Neural progenitor cell (in vitro differentiated cells): ENCODE measurements at regions not wholly inside any gene's neighbourhood (a gene's known extent, or its start where the extent isn't known, plus 50 kb on each side); places are given as distances from the start of the nearest gene placed in this dataset.
"Not testable (repeated sequence)": the region's sequence is repeated elsewhere in the genome, so short reads cannot be mapped to it uniquely, and the experiment has no call there.

Source experiments
- DNase-seq: peaks from one replicate; pipeline ENCODE4 v3.0.0-alpha.2; 2016; ENCODE audit warnings: low spot score
- H2AFZ ChIP-seq: fragments of 200-600 bp; sonication (generic); replicated peaks from 2 replicates; pipeline ENCODE4 v1.6.1; 2016; ENCODE audit warnings: antibody characterized with exemption
- H3F3A ChIP-seq: fragments of 200-600 bp; sonication (generic); 2 replicates; pipeline ENCODE4 v1.6.1; 2016; ENCODE audit warnings: antibody characterized with exemption, low read depth
- H3K27ac ChIP-seq: fragments of 200-600 bp; sonication (generic); 2 replicates; pipeline ENCODE4 v1.5.1; 2016; ENCODE audit warnings: mild to moderate bottlenecking
- H3K27me3 ChIP-seq: fragments of 200-600 bp; sonication (generic); 2 replicates; pipeline ENCODE4 v1.6.1; 2016; ENCODE audit warnings: mild to moderate bottlenecking, moderate library complexity
- H3K36me3 ChIP-seq: fragments of 200-600 bp; sonication (generic); 2 replicates; pipeline ENCODE4 v1.5.1; 2016
- H3K4me1 ChIP-seq: fragments of 200-600 bp; sonication (generic); 2 replicates; pipeline ENCODE4 v1.6.1; 2016; ENCODE audit warnings: mixed run types
- H3K4me2 ChIP-seq: fragments of 200-600 bp; sonication (generic); 2 replicates; pipeline ENCODE4 v1.6.1; 2016
- H3K4me3 ChIP-seq: fragments of 200-600 bp; sonication (generic); 2 replicates; pipeline ENCODE4 v1.5.1; 2016
- H3K79me2 ChIP-seq: fragments of 200-600 bp; sonication (generic); 2 replicates; pipeline ENCODE4 v1.6.1; 2016; ENCODE audit warnings: low read depth
- H3K9ac ChIP-seq: fragments of 200-600 bp; sonication (generic); 2 replicates; pipeline ENCODE4 v1.6.1; 2016
- H3K9me3 ChIP-seq: fragments of 200-600 bp; sonication (generic); 2 replicates; pipeline ENCODE4 v1.5.1; 2016; ENCODE audit warnings: low read depth
- H4K20me1 ChIP-seq: fragments of 200-600 bp; sonication (generic); 2 replicates; pipeline ENCODE4 v1.6.1; 2016; ENCODE audit warnings: low read depth
- H3K27ac Mint-ChIP-seq: 3 replicates; pipeline ENCODE4 v1.8.0; 2021; ENCODE audit warnings: mixed read lengths
- H3K27me3 Mint-ChIP-seq: 2 replicates; pipeline ENCODE4 v1.8.0; 2022; ENCODE audit warnings: low read depth, mild to moderate bottlenecking, inconsistent platforms, moderate library complexity, mixed read lengths; ENCODE audit not compliant: insufficient read depth
- H3K36me3 Mint-ChIP-seq: 3 replicates; pipeline ENCODE4 v1.8.0; 2021; ENCODE audit warnings: mixed read lengths
- H3K4me1 Mint-ChIP-seq: 3 replicates; pipeline ENCODE4 v1.8.0; 2021; ENCODE audit warnings: mixed read lengths
- H3K4me3 Mint-ChIP-seq: 3 replicates; pipeline ENCODE4 v1.8.0; 2021; ENCODE audit warnings: mild to moderate bottlenecking, moderate library complexity, mixed read lengths
- H3K9me3 Mint-ChIP-seq: 3 replicates; pipeline ENCODE4 v1.8.0; 2020; ENCODE audit warnings: mixed read lengths
- EZH2 ChIP-seq: fragments of 200-600 bp; sonication (generic); IDR thresholded peaks from 2 replicates; pipeline ENCODE4 v1.6.1; 2017; ENCODE audit warnings: antibody characterized with exemption, mild to moderate bottlenecking, moderate library complexity
- EZH2phosphoT487 ChIP-seq: fragments of 200-600 bp; sonication (generic); IDR thresholded peaks from 2 replicates; pipeline ENCODE4 v1.6.1; 2017; ENCODE audit warnings: antibody characterized with exemption
- TF ChIP-seq, protein P1 (sequence below): fragments of 200-600 bp; sonication (generic); IDR thresholded peaks from 2 replicates; pipeline ENCODE4 v1.5.1; 2017; ENCODE audit warnings: antibody characterized with exemption, mild to moderate bottlenecking

- Mint-ChIP-seq H3K36me3 (no peaks in the 10 kb centered on the region), H3K9me3 (peaks cover 11% of the 10 kb centered on the region), H3K4me1 (no peaks in the 10 kb centered on the region), H3K27ac (no peak overlapping the region), H3K27me3 (no peaks in the 10 kb centered on the region), H3K4me3 (no peak overlapping the region)
- DNase-seq, result no peak
- Histone ChIP-seq H3K27ac (no peak overlapping the region), H3K79me2 (no peaks in the 10 kb centered on the region), H3K36me3 (no peaks in the 10 kb centered on the region), H3K4me3 (no peak overlapping the region), H4K20me1 (no peaks in the 10 kb centered on the region), H3K9me3 (no peaks in the 10 kb centered on the region), H3K27me3 (no peaks in the 10 kb centered on the region), H3K4me1 (no peaks in the 10 kb centered on the region), H3F3A (no peaks in the 10 kb centered on the region), H2AFZ (no peak overlapping the region), H3K4me2 (no peak overlapping the region), H3K9ac (no peak overlapping the region)
- TF ChIP-seq EZH2 (no peak), EZH2phosphoT487 (no peak)
- TF ChIP-seq, protein P1, sequence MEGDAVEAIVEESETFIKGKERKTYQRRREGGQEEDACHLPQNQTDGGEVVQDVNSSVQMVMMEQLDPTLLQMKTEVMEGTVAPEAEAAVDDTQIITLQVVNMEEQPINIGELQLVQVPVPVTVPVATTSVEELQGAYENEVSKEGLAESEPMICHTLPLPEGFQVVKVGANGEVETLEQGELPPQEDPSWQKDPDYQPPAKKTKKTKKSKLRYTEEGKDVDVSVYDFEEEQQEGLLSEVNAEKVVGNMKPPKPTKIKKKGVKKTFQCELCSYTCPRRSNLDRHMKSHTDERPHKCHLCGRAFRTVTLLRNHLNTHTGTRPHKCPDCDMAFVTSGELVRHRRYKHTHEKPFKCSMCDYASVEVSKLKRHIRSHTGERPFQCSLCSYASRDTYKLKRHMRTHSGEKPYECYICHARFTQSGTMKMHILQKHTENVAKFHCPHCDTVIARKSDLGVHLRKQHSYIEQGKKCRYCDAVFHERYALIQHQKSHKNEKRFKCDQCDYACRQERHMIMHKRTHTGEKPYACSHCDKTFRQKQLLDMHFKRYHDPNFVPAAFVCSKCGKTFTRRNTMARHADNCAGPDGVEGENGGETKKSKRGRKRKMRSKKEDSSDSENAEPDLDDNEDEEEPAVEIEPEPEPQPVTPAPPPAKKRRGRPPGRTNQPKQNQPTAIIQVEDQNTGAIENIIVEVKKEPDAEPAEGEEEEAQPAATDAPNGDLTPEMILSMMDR, result no peak
These were observed 454.0 kb downstream of the DIRAS2 start for GRCh38 chr9:90188656-90189055.

- no peaks in the 10 kb centered on the region for H3F3A ChIP-seq
- no peak overlapping the region for H3K4me2 ChIP-seq
- TF ChIP-seq, protein P1, result no peak
- TF ChIP-seq EZH2, result no peak
- H3K27ac ChIP-seq, result no peak overlapping the region
- H2AFZ ChIP-seq, result no peak overlapping the region
- H3K9me3 Mint-ChIP-seq, result peaks cover 14% of the 10 kb centered on the region
- H3K4me1 ChIP-seq, result no peaks in the 10 kb centered on the region
- no peaks in the 10 kb centered on the region for H3K79me2 ChIP-seq
- H3K9ac ChIP-seq, result no peak overlapping the region
- H4K20me1 ChIP-seq, result no peaks in the 10 kb centered on the region
- DNase-seq, result no peak
- H3K27ac Mint-ChIP-seq, result no peak overlapping the region
- no peaks in the 10 kb centered on the region for H3K36me3 Mint-ChIP-seq
- H3K4me3 ChIP-seq, result no peak overlapping the region
- no peak overlapping the region for H3K4me3 Mint-ChIP-seq
- no peaks in the 10 kb centered on the region for H3K36me3 ChIP-seq
- no peaks in the 10 kb centered on the region for H3K27me3 Mint-ChIP-seq
- no peaks in the 10 kb centered on the region for H3K27me3 ChIP-seq
- no peaks in the 10 kb centered on the region for H3K9me3 ChIP-seq
- H3K4me1 Mint-ChIP-seq, result no peaks in the 10 kb centered on the region
These were observed 453.3 kb downstream of the DIRAS2 start for GRCh38 chr9:90189306-90189705.

- H3K27ac Mint-ChIP-seq, H3K36me3 ChIP-seq, H3K27ac ChIP-seq, H4K20me1 ChIP-seq, H3K4me1 ChIP-seq, H3K4me3 ChIP-seq, H3K9ac ChIP-seq, H3K27me3 ChIP-seq, DNase-seq, H3K27me3 Mint-ChIP-seq, H3K9me3 ChIP-seq, H3K4me2 ChIP-seq, H3F3A ChIP-seq, H3K79me2 ChIP-seq, H3K4me1 Mint-ChIP-seq, H2AFZ ChIP-seq, H3K36me3 Mint-ChIP-seq: not testable (repeated sequence)
- Mint-ChIP-seq H3K9me3 (peaks cover 15% of the 10 kb centered on the region), H3K4me3 (peak overlapping the region; percentile 18)
These were observed 450.2 kb downstream of the DIRAS2 start for GRCh38 chr9:90192465-90192864.

GRCh38 chr9:90198956-90199355, 443.7 kb downstream of the DIRAS2 start:
- no peaks in the 10 kb centered on the region for H3K4me1 ChIP-seq
- DNase-seq, result no peak

More at GRCh38 chr9:90198956-90199355, 443.7 kb downstream of the DIRAS2 start:
- Mint-ChIP-seq H3K36me3 (no peaks in the 10 kb centered on the region), H3K27me3 (peaks cover 2% of the 10 kb centered on the region), H3K27ac (no peak overlapping the region), H3K4me1 (peaks cover 14% of the 10 kb centered on the region), H3K9me3 (peaks cover 11% of the 10 kb centered on the region), H3K4me3 (no peak overlapping the region)
- H2AFZ ChIP-seq, result no peak overlapping the region
- no peaks in the 10 kb centered on the region for H3K79me2 ChIP-seq
- H3K4me3 ChIP-seq, result no peak overlapping the region
- no peak for TF ChIP-seq EZH2phosphoT487
- TF ChIP-seq, protein P1, result no peak
- TF ChIP-seq EZH2, result no peak
- no peaks in the 10 kb centered on the region for H3F3A ChIP-seq
- H4K20me1 ChIP-seq, result no peaks in the 10 kb centered on the region
- H3K36me3 ChIP-seq, result no peaks in the 10 kb centered on the region
- no peaks in the 10 kb centered on the region for H3K27me3 ChIP-seq
- H3K4me2 ChIP-seq, result no peak overlapping the region
- H3K9me3 ChIP-seq, result no peaks in the 10 kb centered on the region
- H3K27ac ChIP-seq, result no peak overlapping the region
- H3K9ac ChIP-seq, result no peak overlapping the region
